ENCODE measurements at regions not wholly inside any gene's neighbourhood (a gene's known extent, or its start where the extent isn't known, plus 50 kb on each side); places are given as distances from the start of the nearest gene placed in this dataset.

GRCh38 chr22:44621401-44622146 lies 80.4 kb upstream of the PRR5 start:
- no peak for TF ChIP-seq POLR2A (IDR thresholded peaks at IDR 0.05)
- no peak for TF ChIP-seq CTCF (IDR thresholded peaks at IDR 0.05)

All from Peyer's patch (tissue), 4 donors.